ENCODE measurements at regions not wholly inside any gene's neighbourhood (a gene's known extent, or its start where the extent isn't known, plus 50 kb on each side); places are given as distances from the start of the nearest gene placed in this dataset.

GRCh38 chr17:73972901-73973300 is 230.6 kb upstream of the RPL38 start:
- Histone ChIP-seq H3K4me1 (no peaks in the 10 kb centered on the region), H3K9me3 (no peaks in the 10 kb centered on the region), H3K36me3 (no peaks in the 10 kb centered on the region), H3K27ac (no peak overlapping the region), H3K4me3 (no peak overlapping the region), H3K27me3 (peaks cover 0 to 38% of the 10 kb centered on the region in 2 donors)
- intact Hi-C loops (cut with DNase I; ENCODE audit: low total_unique reads) = no loop called here
- TF ChIP-seq POLR2A (IDR thresholded peaks at IDR 0.05) (no peak), POLR2AphosphoS5 (IDR thresholded peaks at IDR 0.05) (no peak)
- TF ChIP-seq, protein P1, sequence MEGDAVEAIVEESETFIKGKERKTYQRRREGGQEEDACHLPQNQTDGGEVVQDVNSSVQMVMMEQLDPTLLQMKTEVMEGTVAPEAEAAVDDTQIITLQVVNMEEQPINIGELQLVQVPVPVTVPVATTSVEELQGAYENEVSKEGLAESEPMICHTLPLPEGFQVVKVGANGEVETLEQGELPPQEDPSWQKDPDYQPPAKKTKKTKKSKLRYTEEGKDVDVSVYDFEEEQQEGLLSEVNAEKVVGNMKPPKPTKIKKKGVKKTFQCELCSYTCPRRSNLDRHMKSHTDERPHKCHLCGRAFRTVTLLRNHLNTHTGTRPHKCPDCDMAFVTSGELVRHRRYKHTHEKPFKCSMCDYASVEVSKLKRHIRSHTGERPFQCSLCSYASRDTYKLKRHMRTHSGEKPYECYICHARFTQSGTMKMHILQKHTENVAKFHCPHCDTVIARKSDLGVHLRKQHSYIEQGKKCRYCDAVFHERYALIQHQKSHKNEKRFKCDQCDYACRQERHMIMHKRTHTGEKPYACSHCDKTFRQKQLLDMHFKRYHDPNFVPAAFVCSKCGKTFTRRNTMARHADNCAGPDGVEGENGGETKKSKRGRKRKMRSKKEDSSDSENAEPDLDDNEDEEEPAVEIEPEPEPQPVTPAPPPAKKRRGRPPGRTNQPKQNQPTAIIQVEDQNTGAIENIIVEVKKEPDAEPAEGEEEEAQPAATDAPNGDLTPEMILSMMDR (IDR thresholded peaks at IDR 0.05) = no peak
- DNase-seq (ENCODE audit: low spot score in 2 of 2) = no peak

GRCh38 chr17:73973586-73974409 is 229.7 kb upstream of the RPL38 start:
- Histone ChIP-seq H3K27me3 (peaks cover 0 to 38% of the 10 kb centered on the region in 2 donors), H3K4me1 (no peaks in the 10 kb centered on the region), H3K4me3 (no peak overlapping the region), H3K36me3 (no peaks in the 10 kb centered on the region), H3K27ac (no peak overlapping the region), H3K9me3 (no peaks in the 10 kb centered on the region)
- no peak for DNase-seq (ENCODE audit: low spot score in 2 of 2)
- intact Hi-C loops (cut with DNase I; ENCODE audit: low total_unique reads) = no loop called here
- no peak for TF ChIP-seq POLR2AphosphoS5 (IDR thresholded peaks at IDR 0.05)
- TF ChIP-seq, protein P1 (IDR thresholded peaks at IDR 0.05) = no peak
- TF ChIP-seq POLR2A (IDR thresholded peaks at IDR 0.05) = no peak

DNA sequence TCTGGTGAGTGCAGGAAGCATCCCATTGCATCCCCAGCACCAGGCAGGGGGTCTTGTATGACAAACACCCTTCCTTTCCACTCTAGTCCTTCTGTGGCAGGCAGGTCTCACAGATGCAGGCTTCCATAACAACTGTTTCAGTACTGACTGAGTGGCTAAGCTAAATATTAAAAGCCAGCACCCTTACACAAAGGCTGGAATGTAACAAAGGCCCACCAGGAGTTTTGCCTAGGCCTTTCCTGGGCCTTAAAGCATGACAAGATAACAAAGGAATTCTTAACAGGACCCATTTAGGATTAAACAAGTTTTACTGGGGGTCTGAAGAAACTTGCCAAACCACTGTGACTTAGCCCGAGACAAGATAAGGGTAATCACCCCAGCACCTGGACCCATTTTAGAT is 228.9 kb upstream of the RPL38 start:
- TF ChIP-seq POLR2A (IDR thresholded peaks at IDR 0.05) (no peak), POLR2AphosphoS5 (IDR thresholded peaks at IDR 0.05) (no peak)
- TF ChIP-seq, protein P1 (IDR thresholded peaks at IDR 0.05) = no peak
- H3K27ac ChIP-seq = no peak overlapping the region
- H3K27me3 ChIP-seq = peaks cover 0 to 32% of the 10 kb centered on the region in 2 donors
- no peak overlapping the region for H3K4me3 ChIP-seq
- H3K4me1 ChIP-seq = no peaks in the 10 kb centered on the region
- H3K36me3 ChIP-seq = no peaks in the 10 kb centered on the region
- H3K9me3 ChIP-seq = no peaks in the 10 kb centered on the region
- intact Hi-C loops (cut with DNase I; ENCODE audit: low total_unique reads) = no loop called here
- DNase-seq (ENCODE audit: low spot score in 2 of 2) = no peak

- TF ChIP-seq, protein P1 (IDR thresholded peaks at IDR 0.05) = no peak
- no peak for TF ChIP-seq POLR2AphosphoS5 (IDR thresholded peaks at IDR 0.05)
- no peak for TF ChIP-seq POLR2A (IDR thresholded peaks at IDR 0.05)
- DNase-seq (ENCODE audit: low spot score in 2 of 2) = no peak
- Histone ChIP-seq H3K4me1 (no peaks in the 10 kb centered on the region), H3K36me3 (no peaks in the 10 kb centered on the region), H3K4me3 (no peak overlapping the region), H3K27ac (no peak overlapping the region), H3K9me3 (no peaks in the 10 kb centered on the region), H3K27me3 (peaks cover 0 to 19% of the 10 kb centered on the region in 2 donors)
- intact Hi-C loops (cut with DNase I; ENCODE audit: low total_unique reads) = no loop called here
Observed at GRCh38 chr17:73976147-73976546, 227.3 kb upstream of the RPL38 start.

DNA sequence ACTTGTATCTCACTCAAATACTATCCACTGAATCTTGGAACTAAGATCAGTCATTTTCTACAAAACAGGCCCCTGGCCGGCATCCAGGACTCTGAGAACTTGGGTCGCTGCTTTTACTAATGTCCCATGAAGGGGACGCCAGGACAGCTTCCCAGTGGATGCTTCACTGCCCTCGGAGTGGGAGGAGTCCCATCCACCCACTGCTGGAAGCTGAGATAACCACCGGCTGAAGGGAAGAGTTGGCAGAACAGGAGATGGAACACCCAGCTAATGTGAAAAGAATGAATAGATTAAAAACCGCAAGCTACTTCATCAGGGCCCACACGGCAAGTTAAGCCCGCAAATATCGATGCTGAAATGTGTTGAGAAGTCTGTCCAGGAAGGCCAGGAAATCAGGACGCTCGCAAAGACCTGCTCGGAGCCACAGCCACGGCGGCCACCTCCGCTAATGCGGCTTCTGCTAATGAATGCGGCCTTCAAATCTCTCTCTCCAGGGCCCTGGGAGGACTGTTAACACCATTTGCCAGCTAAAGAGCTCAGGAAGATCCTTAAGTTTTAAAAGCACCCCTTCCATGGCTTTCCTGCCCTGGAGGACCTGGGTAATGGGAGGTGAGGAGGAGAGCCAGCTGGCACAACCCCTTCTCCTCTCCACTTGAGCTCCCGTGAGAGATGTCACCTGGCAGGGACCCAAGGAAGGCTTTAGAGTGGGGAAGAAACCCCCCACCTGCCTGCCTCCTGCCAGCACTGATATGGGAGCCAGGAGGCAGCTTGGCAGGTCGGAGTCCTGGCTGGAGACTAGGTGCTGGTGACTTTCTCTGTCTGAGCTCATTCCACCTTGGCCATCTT is 226.6 kb upstream of the RPL38 start:
- DNase-seq (ENCODE audit: low spot score in 2 of 2) = no peak
- intact Hi-C loops (cut with DNase I; ENCODE audit: low total_unique reads) = no loop called here
- Histone ChIP-seq H3K27me3 (peaks cover 0 to 19% of the 10 kb centered on the region in 2 donors), H3K4me3 (no peak overlapping the region), H3K27ac (no peak overlapping the region), H3K4me1 (no peaks in the 10 kb centered on the region), H3K36me3 (no peaks in the 10 kb centered on the region), H3K9me3 (no peaks in the 10 kb centered on the region)
- TF ChIP-seq POLR2A (IDR thresholded peaks at IDR 0.05) (no peak), POLR2AphosphoS5 (IDR thresholded peaks at IDR 0.05) (no peak)
- TF ChIP-seq, protein P1 (IDR thresholded peaks at IDR 0.05) = no peak

All from breast epithelium (tissue), 4 donors.